NCI-H187 (cell line): ENCODE measurements at regions not wholly inside any gene's neighbourhood (a gene's known extent, or its start where the extent isn't known, plus 50 kb on each side); places are given as distances from the start of the nearest gene placed in this dataset.
"Not testable (repeated sequence)": the region's sequence is repeated elsewhere in the genome, so short reads cannot be mapped to it uniquely, and the experiment has no call there.

Experiments used
- DNase-seq, 2 experiments: peaks; one replicate each; lab custom pipeline; 2025; lab: John Stamatoyannopoulos, UW

DNA sequence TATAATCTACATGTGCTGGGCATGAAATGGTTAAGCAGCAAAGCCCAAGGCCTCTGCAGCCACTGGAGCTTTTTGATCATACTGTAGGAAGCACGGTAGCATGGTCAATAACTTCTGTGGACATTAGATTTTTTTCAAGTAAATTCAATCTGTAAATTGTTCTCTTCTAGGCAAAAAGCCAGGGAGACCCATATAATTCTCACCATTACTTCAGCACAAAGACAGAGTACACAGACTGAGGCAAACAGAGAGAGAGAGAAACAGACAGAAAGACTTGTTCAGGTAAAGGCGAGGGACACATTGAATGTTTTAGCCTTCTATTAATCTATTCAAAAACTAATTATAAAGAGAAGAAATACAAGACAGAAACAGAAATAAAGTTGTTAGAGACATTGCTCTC is 349.4 kb downstream of the RFC3 start:
- no peak for DNase-seq

DNA sequence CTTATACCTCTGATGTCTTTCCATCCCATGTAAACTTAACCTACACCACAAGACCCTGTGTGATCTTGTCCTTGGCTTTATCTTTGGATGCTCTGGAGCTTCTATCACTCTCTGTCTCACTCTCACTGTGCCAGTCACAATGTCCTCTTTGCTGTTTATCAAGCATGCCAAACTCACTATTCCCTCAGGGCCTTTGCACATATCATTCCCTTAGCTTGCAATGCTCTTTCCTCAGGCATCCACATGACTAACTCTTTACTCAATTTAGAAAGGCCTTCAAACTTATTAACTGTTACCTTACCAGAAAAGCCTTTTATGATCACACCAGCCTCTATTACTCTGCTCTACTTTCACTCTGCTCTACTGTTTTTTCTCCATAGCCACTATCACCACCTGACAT is 354.1 kb downstream of the RFC3 start:
- no peak for DNase-seq

DNA sequence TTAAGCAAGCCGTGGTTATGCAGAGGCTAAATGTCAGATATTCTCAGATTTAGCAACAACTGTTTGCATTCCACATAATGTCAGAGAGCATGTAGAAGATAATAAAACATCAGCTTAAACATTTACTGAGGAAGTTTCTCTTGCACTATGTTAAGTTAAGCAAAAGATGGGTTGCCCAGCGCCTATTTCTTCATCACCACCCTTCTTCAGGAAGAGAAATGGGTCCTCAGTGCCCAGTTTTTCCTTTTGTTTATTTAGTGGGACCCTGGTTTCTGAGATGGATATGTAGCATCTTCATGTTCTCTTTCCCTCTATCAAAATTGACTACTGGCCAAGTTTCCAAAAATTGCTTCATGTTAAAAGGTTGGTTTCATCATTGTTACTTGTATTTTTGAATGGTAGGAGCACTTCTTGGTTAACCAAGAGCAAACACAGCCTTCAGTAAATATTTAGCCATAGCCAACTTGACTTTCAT is 356.8 kb downstream of the RFC3 start:
- no peak for DNase-seq

DNA sequence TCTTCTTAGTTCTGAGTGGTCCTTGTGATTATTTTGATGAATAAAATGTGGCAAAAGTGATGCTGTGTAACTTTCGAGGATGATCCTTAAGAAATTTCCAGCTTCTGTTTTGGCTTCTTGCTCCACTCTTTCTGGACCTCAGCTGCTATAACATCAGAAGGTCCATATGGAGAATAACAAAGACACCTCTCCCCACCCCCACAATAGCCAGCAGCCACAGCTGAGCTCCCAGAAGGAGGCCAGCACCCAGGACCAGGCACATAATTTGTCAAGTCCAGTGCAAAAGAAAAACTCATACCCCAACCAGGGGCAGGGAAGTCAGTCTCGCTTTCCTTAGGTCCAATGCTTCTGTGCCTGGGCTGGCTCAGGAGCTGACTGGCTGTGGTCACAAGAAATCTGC is 357.6 kb downstream of the RFC3 start:
- no peak for DNase-seq

DNA sequence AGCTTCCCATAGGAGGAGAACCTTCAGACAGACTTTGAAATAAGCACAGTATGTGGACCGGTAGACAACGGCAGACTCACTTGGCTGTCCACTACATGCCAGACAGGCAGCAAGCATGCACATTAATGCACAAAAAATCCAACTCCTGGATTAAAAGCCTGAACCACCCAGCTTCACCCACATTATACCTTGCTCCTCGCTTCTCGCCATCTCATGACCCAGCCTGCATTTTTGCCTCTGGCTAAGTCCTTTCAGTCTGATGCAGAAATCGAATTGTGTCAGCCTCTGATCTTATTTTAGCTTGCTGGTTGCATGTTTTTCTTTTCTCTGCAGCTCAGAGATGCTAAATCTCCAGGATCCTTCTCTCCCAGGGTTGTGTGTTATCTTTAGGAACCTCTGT is 358.7 kb downstream of the RFC3 start:
- DNase-seq = no peak

DNA sequence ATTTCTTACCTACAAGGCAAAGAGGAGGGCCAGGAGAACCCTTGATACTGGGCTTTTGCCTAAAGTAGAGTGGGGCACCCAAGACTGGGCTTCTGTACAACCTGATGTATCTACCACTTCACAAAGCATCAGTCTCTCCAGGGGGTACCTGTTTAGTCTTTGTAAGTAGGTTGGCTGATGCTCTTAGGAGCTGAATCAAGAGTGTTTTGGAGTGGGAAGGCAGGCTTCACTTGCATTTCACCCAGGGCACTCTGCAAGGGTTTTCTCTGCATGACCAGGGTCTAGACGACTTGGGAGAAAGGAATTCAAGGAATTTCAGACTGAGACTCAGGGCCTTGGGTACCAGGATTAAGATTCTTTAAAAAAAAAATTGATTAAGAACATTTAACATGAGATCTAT is 361.5 kb downstream of the RFC3 start:
- peak in 1 of 2 experiments; percentile 23 for DNase-seq

DNA sequence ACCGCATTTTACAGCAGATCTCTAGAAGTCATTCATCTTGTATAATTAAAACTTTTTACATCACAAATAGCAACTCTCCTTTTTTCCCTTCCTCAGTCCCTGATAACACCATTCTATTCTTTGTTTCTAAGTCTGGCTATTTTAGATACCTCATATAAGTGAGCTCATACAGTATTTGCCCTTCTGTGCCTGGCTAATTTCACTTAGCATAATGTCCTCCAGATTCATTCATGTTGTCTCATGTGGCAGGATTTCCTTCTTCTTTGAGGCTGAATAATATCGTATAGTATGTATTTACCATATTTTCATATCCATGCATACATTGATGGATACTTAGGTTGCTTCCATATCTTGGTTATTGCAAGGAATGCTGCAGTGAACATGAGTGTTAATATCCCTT is 362.0 kb downstream of the RFC3 start:
- DNase-seq = no peak

DNA sequence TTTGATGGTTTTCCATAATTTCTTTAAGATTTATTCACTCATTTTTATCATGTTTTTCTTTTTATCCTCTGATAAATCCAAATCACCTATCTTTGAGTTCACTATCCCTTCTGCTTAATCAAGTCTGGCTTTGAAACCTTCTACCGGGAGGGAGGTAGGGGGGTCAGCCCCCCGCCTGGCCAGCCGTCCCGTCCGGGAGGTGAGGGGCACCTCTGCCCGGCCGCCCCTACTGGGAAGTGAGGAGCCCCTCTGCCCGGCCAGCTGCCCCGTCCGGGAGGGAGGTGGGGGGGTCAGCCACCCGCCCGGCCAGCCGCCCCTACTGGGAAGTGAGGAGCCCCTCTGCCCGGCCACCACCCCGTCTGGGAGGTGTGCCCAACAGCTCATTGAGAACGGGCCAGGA is 363.3 kb downstream of the RFC3 start:
- not testable (repeated sequence) for DNase-seq

DNA sequence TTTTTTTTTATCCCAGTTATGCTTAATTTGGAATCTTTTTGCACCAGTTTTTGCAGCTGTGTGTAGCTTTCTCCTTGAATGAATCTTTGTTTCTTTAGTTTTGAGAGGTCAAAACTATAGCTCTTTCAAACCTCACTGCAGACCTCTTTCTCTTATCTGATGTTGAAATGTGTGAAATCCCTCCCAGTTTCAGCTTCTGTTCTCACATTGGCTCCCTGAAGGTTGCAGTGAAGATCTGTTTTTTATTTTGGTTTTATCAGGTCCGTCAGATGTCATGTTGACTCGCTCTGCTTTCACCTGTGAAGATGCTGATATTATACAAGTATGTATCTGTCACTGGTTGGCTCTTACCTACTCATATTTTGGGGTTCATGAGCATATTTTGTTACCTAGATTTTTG is 372.0 kb downstream of the RFC3 start:
- no peak for DNase-seq

GRCh38 chr13:34201050-34201913 is 383.3 kb downstream of the RFC3 start:
- no peak for DNase-seq

- no peak for DNase-seq
These were observed 389.4 kb downstream of the RFC3 start for GRCh38 chr13:34207334-34207733.

GRCh38 chr13:34207872-34208271 is 389.9 kb downstream of the RFC3 start:
- DNase-seq = no peak

GRCh38 chr13:34208336-34208735 is 390.4 kb downstream of the RFC3 start:
- no peak for DNase-seq

DNA sequence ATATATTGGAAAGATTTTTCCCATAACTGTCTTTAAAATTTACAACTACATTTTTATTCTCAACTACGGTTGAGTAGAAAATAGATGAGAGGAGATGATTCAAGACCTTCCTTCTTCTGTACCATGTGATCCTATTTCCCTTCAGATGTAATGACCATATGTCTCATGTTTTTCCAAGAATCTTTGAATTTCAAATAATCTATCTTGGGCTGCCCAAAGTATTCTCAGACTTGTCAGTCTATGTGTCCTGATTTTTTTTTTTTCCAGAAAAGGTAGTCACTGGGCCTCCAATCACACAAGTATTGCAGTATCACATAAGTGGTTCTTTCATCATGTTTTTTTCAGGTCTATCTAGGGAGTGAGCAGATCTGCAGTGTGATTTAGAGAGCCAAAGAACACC is 392.4 kb downstream of the RFC3 start:
- DNase-seq = no peak

- DNase-seq = no peak
These were observed 396.7 kb downstream of the RFC3 start for GRCh38 chr13:34214686-34215085.

DNA sequence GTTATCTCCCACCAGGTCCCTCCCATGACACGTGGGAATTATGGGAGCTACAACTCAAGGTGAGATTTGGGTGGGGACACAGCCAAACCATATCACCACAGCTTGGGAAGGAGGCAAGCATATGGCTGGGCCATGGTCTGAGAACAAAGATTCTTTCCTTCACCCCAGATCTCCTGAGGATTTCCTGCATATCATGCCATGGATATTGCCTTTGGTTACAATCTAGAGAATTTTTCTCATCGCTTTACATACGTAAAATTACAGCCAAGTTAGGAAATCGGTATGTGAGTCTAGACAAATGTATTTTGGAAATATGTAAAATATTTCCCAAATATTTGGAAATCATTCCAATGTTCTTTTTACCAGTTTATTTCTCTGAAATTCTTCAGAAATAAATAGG is 398.3 kb downstream of the RFC3 start:
- DNase-seq = no peak

DNA sequence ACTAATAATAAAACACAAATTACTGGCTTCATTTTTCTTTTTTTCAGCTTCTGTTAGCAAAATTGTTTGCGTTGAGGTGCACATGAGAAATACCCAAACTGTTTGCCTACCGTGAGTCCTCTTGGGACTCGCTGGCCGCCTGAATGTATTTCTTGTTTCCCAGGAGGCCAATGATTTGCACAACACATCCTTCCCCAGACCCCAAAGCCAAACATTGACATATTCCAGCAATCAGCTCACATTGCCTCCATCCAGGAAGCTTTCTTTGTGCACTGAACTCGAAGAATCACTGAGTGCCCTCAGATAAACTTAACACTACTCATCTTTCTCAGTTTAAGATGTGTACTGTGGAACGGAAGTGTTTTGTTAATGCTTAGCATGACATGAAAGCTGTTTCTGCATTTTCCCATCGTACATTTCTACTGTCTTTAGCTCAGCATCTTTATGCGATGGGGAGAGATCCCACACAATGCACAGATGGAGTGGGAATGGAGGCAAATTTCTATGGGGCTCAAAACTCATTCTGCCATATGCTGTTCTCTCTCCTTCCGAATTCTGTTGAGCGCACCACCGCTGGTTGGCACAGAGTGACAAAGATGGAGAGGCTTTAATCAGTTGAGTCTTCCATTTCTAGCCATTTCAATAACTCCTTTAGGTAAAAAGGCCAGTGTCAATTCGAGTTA is 399.5 kb downstream of the RFC3 start:
- no peak for DNase-seq

DNA sequence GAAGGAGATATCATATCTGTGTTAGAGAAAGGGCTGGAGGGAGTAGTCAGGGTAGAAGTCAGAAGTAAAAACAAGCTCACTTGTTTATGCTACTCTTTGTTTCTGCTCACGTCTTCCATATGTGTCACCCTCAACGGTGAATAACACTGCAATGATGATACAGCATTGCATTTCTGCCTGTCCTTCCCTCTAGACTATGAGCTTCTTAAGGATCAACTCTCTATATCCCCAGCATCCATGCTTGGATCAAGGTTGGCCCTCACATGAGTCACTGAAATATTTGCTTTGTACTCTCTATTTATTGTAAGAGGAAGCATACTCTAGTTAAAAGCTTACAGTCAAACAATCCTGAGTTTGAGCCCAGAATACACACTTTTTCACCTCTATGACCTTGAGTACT is 406.0 kb downstream of the RFC3 start:
- no peak for DNase-seq

GRCh38 chr13:34224877-34225276 is 406.9 kb downstream of the RFC3 start:
- DNase-seq = no peak

DNA sequence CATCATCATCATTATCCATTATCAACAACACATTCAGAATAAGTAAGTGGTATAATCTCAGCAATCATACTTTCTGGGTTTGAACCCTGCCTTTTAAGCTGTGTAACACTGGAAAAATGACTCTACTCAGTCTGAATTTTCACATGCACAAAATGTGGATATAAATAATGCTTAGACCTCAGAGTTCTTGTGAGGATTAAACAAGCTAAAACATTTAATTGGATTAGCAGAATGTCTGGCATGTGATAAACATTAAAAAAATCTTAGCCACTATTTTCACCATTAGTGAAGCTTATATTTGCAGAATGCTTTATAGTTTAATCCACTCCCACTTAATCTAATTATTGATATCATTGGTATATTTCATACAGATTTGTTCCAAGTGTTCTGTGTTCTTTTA is 412.3 kb downstream of the RFC3 start:
- DNase-seq = no peak

- no peak for DNase-seq
These were observed 423.4 kb downstream of the RFC3 start for GRCh38 chr13:34241332-34241731.

GRCh38 chr13:34243403-34243802 is 425.5 kb downstream of the RFC3 start:
- DNase-seq = no peak

- DNase-seq = no peak
These were observed 428.6 kb downstream of the RFC3 start for GRCh38 chr13:34246511-34246910.

GRCh38 chr13:34247596-34247995 is 429.6 kb downstream of the RFC3 start:
- DNase-seq = no peak
